AG09319 (cell line): ENCODE measurements at regions not wholly inside any gene's neighbourhood (a gene's known extent, or its start where the extent isn't known, plus 50 kb on each side); places are given as distances from the start of the nearest gene placed in this dataset.

Experiments
- DNase-seq: peaks from one replicate; pipeline ENCODE4 v3.0.0-alpha.2; 2010; ENCODE audit warnings: low read depth; ENCODE audit errors: extremely low read depth
- TF ChIP-seq, protein P1 (sequence below): IDR thresholded peaks from 2 replicates; pipeline ENCODE4 v1.5.1; 2011; ENCODE audit warnings: low read depth, mild to moderate bottlenecking, inconsistent platforms, low read length, moderate library complexity

DNA sequence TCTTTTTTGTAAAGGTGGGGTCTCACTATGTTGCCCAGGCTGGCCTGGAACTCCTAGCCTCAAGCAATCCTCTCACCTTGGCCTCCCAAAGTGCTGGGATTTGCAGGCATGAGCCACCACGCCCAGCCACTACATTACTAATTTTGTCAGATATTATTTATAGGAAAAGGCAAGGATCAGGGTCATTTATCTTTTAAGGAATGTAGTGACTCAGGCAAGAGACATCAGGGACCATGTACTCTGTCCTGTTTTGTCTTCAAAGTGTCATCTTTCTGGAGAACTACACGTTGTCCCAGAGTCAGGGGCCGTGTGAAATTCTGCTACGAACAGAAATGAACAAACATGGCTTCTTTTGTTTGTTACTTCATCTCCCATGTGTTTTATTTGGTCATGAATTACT is 105.3 kb downstream of the NPTX2 start:
- DNase-seq = no peak
- TF ChIP-seq, protein P1, sequence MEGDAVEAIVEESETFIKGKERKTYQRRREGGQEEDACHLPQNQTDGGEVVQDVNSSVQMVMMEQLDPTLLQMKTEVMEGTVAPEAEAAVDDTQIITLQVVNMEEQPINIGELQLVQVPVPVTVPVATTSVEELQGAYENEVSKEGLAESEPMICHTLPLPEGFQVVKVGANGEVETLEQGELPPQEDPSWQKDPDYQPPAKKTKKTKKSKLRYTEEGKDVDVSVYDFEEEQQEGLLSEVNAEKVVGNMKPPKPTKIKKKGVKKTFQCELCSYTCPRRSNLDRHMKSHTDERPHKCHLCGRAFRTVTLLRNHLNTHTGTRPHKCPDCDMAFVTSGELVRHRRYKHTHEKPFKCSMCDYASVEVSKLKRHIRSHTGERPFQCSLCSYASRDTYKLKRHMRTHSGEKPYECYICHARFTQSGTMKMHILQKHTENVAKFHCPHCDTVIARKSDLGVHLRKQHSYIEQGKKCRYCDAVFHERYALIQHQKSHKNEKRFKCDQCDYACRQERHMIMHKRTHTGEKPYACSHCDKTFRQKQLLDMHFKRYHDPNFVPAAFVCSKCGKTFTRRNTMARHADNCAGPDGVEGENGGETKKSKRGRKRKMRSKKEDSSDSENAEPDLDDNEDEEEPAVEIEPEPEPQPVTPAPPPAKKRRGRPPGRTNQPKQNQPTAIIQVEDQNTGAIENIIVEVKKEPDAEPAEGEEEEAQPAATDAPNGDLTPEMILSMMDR = no peak

DNA sequence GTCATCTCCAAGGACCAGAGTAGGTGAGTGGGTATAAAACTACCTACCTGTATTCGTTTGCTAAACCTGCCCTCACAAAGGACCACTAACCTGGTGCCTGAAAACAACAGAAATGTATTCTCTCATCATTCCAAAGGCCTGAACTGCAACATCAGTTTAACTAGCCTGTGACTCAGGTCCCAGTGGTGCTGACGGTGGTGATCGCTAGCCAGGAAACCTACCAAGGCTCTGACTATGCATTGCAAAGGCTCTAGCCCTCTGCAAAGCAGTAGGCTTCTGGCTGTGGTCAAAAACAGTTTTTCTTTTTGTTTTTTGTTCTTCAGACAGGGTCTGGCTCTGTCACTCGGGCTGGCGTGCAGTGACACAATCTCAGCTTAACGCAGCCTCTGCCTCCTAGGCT is 107.5 kb downstream of the NPTX2 start:
- TF ChIP-seq, protein P1 = no peak
- no peak for DNase-seq

DNA sequence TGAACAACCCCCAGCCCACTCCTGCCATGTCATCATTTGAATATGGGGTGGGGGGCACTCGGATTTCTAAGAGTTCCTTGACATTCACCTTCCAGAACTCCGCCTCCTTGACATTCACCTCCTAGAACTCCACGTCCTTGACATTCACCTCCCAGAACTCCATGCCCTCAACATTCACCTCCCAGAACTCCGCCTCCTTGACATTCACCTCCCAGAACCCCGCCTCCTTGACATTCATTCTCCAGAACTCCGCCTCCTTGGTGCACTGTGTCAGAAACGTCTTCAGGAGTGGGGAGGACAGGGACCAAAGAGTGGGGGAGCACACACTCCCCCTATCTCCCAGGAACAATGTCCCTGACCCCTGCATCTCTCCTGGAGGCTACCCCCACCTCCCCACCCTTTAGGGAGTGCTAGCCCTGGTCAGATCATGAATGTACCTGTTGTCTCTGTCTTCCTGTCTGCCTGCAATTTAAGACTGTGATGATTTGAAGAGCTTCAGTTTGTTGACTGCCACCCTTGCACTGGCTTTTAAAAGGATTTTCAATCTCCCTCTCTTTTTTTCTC is 110.1 kb downstream of the NPTX2 start:
- no peak for DNase-seq
- TF ChIP-seq, protein P1 = no peak

DNA sequence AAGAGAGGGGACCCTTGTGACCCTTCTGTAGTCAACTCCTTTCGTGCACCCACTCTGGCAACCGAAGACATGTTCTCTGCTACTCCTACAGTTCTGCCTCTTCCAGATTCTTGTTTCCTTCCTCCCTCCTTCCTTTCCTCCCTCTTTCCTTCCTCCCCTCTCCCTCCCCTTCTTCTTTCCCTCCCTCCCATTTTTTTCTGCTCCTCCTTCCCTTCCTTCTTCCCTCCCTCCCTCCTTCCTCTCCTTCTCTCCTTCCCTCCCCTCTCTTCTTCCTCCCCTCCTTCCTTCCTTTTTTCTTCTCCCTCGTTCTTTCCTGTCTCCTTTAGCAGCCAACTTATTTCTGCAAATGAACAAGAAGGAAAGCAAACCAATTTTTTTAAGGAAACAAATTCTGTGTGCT is 111.5 kb downstream of the NPTX2 start:
- TF ChIP-seq, protein P1 = no peak
- DNase-seq = no peak

DNA sequence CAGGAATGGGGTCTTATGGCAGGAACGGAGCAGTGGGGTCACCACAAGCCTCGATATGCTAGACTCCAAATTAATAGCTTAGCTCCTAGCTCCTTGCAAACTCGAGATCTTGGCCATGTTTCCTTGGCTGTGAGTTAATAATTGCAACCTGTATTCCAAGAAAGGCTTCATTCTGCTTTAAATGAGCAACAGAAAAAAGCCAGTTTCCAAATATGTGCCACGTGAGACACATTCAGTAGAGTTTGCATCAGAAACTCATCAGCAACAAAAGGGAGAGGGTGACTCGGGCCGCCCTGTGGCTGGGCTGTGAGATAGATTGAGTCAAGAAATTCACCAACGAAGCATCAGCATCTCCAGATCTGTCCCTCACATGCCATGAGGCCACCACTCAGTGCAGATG is 112.0 kb downstream of the NPTX2 start:
- TF ChIP-seq, protein P1 = no peak

DNA sequence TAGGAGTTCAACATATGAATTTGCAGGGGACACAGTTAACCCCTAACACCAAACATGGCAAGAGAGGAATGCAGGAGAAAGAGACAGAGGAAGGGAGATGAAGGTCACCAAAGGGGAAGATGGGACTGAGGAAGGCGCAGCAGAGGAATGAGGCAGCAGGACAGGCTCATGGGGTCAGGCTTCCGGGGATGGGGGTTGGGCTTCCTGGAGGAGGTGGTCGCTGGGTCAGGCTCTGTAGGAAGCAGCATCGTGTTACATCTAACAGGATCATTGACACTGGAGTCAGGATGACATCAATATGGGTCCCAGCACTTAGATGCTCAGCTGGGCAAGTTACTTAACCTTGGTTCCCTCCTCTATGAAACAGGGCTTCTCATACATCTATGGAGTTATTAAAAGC is 113.2 kb downstream of the NPTX2 start:
- TF ChIP-seq, protein P1 = no peak
- no peak for DNase-seq

More for the DNA sequence above, 112.0 kb downstream of the NPTX2 start:
- no peak for DNase-seq

DNA sequence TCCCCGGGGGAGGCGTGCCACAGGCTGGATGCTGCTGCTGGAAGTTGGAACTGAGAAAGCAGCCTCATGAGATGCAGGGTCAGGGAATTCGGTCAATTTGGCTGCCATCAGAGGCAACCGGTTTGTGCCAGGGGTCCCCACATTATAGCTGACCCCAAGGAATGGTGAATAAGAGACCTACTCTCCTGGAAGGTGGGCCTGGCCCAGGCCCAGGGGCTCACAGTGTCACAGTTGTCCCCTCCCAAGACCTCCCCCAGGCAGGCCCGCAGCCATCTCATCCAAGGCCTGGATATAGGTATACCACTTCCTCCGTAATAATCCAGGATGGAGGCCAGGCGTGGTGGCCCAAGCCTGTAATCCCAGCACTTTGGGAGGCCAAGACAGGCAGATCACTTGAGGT is 114.6 kb downstream of the NPTX2 start:
- TF ChIP-seq, protein P1 = no peak
- no peak for DNase-seq
